HG03378 (cell line): ENCODE measurements at regions not wholly inside any gene's neighbourhood (a gene's known extent, or its start where the extent isn't known, plus 50 kb on each side); places are given as distances from the start of the nearest gene placed in this dataset.

ENCODE experiments used
- ATAC-seq: cut with Tn5 transposase; IDR thresholded peaks from one replicate; pipeline ENCODE4 v1.9.1; 2021; ENCODE audit warnings: mild to moderate bottlenecking, moderate library complexity; ENCODE audit not compliant: unreplicated experiment

DNA sequence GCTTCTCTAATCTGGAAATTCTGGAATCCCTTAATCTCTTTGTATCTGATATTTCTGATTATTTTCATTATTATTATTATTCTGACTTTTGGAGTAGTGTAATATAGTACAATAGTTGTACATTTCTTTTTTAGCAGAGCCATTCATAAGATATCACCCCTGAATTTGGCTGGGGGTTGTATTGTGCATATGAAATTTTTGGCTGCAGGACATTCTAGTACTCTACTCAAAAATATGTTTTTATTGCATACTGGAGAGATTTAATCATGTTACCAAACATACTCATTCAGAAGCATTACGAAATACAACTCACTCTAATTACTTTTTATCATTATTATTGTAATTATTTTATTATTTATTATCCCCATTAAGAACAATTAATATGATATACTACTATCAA is 589.7 kb upstream of the KCNMB2 start:
- no peak for ATAC-seq

DNA sequence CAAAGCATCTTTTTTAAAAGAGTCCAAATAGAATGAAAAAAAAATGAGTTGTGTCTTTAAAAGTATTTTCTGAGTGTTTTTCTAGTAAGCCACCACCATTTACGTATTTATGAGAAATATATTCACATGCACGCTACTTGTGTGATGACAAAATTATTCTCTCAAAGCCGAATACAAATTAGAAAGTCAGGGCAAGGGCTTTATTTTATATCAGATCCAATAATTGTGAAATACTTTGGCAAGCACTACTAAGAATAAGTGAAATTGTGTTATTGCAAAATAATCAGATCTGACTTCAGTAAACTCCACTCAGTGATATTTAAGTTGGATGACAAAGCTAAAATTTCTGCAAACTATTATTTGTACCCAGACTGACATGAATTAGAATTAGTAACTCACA is 589.3 kb upstream of the KCNMB2 start:
- ATAC-seq = no peak

DNA sequence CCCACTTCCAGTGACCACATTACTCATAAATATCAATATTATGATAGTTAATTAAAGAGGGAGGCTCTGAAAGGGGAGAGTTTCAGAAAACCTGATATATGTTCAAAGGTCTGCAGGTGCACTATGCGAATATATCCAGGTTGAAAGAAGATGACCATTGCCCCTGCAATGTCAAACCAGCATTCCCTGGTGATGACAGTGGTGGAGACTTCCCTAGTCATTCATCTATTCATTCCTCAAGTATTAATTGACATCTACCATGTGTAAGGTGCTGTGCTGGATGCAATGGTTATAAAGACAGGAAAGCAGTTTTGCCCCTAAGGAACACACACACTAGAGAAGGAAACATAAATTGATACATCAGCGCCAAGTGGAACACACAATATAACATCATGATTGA is 588.3 kb upstream of the KCNMB2 start:
- ATAC-seq = no peak

DNA sequence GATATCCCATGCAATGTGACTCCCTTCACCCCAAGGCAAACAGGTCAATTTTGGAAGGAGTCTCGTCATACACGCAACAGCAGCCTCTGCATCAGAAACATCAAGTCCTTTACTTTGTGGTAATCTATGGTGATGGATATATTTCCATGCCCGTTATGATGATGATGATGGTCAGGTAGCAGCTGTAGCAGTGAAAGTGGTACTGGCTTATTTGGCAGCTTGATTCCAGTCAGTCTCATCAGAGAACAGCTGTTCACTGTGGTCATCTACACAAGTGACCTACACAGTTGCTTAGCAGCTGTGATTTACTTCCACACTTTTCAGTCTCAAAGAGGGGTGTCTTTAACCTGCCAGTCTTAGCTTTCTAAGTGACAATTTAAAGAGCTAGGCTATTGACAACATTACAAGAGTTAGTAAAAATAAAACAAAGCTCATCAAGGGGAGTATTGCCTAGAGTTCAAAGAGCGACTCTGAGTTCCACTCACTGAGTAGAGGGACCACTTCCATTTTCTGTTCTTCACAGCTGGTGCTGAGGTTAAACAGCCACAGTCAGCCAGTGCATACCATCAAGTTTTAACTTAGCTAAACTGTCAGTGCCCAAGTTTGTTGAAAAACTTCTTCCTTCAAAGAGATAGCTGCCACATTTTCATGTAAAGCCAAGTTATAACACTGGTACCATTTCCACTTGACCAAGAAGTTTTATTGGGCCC is 587.4 kb upstream of the KCNMB2 start:
- no peak for ATAC-seq

DNA sequence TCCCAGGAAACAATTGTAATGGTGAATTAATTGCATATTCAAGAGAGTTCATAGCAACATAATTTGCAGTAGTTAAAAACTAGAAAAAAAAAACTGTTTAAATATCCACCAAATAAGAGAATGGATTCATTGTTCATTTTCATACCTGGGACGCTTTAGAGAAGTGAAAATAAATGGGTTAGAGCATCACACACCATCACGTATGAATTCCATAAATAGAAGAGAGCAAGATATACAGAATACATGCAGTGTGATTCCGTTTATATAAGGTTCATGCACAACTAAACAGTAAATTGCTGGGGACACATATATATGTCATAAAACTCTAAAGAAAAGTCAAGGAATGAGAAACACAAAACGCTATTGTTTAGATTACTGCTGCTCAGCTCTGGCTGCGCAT is 577.0 kb upstream of the KCNMB2 start:
- ATAC-seq = no peak

DNA sequence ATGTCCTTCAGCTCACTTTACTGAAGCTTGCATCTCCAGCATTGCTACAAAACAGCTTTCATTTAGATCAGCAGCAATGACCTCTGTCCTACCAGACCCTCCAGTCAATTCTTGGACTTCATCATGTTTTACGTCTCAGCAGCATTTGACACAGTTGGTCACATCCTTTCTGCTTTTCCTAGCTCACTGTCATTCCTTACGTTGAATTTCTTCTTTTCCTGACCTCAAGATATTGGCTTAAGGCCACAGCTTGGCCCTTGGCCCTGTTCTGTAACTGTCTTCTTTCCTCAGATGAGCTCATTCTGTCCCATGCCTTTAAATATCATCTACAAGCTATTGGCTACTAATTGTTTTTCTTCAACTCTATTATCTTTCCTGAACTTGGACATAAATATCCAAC is 576.2 kb upstream of the KCNMB2 start:
- ATAC-seq = no peak

DNA sequence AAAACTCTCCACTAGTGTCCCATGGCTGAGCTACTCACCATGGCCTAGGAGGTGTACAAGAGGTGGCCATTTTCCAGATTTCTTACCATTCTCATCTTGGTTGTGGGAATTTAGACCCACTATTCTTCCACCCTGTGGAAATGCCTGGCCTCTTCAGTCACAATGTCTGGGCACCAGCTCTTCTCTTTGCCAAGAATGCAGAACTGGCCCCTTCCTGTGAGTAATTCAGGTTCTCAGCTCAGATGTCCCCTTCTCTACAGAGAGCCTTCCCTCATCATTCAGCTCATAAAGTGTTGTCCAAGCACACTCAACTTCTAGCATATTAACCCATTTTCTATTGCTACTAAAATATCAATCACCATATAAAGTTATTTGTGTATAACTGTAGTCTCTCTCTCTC is 575.5 kb upstream of the KCNMB2 start:
- no peak for ATAC-seq

DNA sequence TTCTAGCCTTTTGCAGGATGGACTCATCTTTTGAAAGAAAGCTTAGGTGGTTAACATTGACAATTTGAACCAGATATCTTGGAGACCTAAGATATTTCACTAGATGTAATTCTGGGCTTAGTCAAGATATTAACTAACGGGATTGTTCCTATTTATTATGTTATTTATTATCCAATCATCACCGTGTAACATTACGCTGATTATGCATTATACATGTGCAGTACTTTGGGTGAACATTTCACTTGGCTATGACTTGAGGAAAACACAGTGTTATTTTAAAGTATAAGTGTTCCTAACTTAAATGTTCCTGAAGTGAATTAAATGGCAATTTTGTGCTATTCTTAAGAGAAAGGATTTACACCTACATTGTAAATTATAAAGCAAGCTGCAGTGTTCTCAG is 574.5 kb upstream of the KCNMB2 start:
- ATAC-seq = no peak

DNA sequence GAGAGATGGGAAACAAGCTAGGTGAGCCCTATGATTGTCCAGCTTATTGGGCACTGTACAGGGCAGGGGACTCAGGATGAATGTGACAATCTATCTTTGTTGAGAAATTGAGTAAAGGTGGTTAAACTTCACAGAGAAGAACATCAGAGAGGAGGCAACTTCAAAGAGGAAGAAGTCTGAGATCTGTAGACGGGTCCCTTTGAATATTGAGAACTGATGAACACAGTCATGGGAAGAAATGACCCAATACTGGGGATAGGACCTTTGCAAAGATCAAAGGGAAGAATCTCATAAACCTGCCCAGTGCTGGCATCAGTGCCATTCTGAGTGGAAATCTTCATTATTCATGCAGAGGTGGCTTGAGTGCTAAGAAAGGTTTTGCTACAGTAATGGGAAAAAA is 569.7 kb upstream of the KCNMB2 start:
- ATAC-seq = no peak

DNA sequence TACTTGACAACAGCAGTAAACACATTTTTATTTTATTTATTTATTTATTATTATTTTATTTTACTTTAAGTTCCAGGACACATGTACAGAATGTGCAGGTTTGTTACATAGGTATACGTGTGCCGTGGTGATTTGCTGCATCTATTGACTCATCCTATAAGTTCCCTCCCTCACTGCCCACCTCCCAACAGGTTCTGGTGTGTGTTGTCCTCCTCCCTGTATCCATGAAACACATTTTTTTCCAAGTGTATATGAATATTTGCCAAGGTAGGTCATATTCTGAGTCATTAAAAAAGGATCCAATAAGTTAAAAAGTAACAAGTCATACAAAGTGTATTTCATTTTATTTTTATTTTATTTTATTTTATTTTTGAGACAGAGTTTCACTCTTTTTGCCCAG is 567.3 kb upstream of the KCNMB2 start:
- ATAC-seq = no peak

DNA sequence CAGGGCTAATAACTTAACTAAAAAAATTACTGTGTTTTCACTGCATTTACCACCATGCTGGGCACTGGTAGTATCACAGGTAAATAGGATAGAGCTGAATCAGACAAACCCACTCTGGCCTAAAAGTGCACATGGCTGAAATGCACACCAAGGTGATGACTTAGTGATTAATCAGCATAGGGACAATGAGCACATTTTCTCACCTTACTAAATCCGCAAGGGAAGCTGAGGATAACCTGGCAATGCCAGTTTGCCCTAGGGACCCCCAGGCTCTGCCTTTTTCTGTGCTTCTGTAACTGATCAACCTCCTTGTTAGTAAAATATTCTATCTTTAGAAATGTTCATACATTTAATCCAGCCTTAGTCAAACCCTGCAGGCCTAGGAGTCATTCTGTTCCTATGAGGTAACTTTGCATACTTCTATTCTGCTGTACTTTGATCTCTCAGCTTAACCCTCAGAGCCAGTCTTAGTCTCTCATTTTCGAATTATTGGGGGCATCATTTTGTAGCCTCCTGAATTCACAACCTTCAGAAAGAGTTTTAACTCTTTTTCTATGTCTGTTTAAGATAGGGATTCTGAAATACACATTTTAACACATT is 562.9 kb upstream of the KCNMB2 start:
- no peak for ATAC-seq

DNA sequence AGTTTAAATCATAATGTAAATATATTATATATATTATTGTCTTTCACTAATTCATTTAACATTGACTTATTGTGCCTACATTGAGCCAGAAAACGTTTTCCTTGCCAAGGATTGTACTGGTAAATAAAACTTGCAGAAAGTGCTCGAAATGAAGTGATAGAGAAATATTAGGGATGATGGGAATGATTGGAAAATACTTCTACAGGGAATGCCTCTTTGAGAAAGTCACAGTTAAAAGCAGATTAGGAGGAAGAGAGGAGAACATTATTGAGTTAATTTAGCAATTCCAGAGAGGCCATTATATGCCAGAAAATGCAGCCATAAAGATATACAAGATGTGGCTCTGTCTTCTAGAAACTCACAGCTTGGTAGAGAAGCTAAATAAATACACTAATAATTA is 560.0 kb upstream of the KCNMB2 start:
- no peak for ATAC-seq

DNA sequence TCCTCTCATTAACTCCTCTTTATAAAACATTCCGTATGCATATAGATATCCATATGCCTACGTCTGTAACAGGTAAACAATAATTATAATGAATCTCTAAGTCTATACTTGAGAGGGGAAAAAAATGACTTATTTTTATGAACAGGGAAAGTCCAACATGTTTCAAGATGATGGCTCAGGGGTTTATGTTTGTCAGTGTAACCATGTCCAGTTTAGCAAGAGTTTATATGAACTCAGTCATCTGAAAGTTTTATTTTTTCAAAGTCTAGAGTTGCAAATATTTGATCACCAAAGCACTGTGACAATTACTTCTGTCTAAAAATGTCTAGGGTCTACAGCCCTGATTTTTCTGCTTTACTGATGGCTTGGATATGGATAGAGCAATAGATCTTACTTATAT is 559.4 kb upstream of the KCNMB2 start:
- ATAC-seq = no peak

DNA sequence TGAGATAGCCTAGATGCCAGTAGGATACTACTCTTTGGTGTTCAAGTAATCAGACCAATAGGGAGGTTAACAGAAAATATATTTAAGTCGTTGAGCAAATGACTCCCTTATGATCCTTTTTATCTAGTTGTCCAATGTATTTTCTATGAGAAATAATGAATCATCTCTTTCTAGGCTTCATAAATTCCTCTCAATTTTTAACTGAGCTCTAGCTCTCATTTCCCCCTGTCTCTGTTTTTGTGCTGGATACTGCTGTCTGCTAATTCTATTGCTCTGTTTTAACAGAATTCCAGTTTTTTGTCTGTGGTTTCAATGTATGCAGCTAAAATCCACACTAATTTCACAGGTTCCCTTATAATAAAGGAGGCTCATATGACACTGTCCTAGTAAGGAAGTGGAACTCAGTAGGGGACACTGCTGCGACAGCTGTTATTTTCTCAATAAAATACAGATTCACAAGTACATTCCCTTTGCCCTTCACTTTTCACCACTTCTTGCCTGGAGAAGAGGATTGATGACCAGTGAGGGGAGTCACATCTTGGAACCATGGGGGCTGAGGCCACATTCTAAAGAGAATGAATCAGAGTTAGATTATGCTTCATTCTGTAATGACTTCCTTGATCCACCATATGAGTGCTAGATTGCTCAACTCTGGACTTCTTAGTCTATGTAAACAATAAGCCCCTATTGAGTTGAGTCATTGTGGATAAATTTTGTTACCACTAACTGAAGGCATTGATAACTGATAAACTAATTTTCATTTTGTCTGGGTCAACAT is 558.7 kb upstream of the KCNMB2 start:
- no peak for ATAC-seq

DNA sequence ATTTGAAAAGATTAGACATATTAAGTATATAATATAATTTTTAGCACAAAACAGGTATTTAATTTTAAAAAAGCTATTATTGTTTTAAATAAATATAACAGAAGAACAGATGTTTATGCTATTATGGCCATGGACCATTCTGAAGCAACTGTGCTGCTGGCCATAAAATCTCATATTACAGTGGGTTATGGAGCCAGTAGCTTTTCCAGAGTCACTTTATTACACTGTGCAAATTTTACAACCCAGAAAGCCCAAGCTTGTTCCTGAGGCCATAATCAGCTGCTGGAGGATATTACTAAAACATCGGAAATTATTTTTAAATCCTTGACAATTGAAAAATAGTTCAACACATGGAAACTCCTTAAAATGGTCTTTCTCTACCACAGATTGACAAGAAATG is 557.3 kb upstream of the KCNMB2 start:
- ATAC-seq = no peak

DNA sequence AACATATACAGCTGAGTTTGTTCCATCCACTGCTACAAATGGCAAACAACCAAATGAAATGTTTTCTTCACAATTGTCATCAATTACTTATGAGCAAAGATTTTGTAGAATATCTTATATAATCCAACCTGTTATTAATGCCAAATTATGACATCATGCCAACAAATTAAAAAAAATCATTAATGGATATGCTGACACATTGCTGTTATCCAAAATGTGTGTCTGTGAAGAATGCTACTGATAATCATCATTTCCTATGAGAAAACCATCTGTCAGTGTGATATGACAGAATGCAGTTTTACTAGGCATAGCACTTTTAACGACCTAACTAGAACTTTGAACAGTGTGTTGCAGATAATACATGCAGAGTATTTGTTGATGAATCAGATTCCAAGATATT is 556.5 kb upstream of the KCNMB2 start:
- ATAC-seq = no peak

DNA sequence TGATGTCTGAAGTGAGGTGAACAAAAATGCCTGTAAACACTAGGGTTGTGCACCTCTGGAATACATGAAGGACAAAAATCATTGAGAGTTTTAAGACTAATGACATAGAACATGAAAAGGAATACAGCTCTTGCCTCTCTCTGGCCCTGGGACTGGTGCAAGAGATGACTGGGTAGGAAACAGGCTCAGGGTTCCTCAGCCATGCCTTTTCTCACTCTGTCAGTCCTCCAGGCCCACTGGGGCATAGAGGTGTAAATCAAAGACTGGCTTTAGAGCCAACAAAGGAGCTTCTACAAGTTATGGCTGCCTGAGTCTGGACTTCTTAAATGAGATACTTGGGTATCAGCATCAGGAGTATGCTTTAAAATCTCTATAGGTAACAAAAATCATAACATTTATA is 554.7 kb upstream of the KCNMB2 start:
- ATAC-seq = peak; percentile 26

DNA sequence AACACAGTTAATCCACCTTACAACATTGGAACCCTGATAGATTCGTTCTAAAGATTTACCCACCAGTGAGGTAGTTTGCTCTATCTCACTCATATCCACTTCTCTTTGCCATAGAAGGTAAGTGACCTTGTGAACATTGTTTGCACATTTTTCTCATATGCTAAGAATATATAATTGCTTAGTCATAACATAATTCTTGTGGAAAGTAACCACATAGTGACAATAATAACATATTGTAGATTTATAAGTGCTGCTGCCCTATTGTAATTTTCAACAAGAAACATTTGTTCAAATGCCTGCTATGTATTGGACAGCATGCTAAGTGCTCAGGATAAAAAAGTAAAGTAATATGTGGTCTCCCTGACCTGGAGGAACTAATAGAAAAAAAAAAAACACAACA is 554.2 kb upstream of the KCNMB2 start:
- ATAC-seq = peak; percentile 59

DNA sequence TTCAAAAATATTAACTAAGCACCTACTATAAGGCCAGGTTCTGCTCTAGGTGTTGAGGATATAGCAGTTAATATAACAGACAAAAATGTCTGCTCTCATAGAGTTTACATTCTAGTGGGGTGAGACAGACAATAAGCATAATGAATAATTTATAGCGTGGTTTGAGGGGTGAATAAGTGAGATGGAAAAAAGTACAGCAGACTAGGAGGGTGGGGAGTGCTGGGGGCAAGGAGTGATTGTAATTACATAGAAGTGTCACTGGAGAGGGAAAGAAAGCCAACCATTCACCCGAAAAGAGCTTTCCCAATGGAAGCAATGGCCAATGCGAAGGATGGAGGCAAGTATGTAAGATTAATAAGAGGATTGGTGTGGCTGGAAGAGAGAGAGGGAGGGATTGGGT is 552.9 kb upstream of the KCNMB2 start:
- ATAC-seq = no peak

DNA sequence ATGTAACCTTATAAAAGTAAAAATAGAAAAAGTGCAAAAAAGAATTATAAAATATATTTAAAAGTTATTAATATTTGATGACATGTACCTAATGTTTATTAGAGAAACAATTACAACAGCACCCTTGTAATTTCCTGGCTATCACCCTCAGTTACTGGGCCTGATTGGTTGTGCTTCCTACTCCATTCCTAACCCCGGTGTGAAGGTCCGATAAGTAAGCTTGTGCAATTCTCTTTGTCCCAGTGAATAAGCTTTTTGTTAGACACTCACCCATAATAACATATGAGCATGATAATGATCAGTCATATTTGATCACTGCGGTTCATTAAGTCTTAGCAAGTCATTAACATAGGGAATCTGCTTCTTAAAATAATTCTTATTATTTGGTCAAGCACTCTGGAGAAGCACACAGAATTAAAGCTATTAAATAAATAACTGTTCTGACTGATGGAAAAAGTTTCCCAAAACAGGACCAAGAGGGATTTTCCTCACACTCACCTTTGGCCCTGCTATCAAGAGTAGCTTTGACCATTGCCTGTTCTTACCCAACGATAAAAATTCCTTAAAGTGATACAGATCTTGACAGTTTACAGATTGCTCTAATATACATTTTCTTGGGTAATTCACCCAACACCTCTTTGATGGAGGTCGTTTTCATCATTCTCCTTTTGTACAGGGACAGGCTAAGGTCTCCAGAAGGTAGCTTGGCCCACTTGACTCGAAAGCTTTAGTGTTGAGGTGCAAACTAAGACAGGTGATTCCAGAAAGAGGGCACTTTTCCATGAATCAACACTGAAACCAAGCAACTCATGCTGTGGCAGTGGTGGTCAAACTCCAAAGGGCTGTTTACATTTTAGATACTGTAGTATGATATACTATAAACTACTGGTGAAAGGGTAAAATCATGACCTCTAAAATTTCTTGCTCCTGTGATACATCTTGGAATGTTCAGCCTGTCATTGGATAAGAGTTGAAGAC is 543.0 kb upstream of the KCNMB2 start:
- no peak for ATAC-seq

DNA sequence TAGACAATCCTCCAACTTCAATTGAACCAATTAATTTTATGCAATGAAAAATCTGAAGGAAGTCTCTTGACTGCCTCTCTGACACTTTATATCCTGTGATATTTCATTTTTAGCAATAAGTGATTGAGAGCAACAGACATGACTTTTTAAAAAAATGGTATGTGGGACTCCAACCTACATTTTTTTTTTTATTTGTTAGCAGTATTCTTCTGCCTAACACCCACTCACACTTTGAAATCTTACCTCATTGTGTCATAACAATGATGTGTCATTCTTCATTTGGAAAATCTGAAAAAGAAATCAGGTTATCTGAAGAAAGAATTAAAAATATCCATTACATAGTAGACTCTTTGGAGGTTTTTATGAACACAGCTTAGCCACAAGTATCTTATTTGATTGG is 541.3 kb upstream of the KCNMB2 start:
- ATAC-seq = no peak
